Fibroblast of lung (primary cell): ENCODE measurements at regions not wholly inside any gene's neighbourhood (a gene's known extent, or its start where the extent isn't known, plus 50 kb on each side); places are given as distances from the start of the nearest gene placed in this dataset.

Experiments used
- EZH2 ChIP-seq: IDR thresholded peaks from 2 replicates; pipeline ENCODE4 v1.5.1; 2012; ENCODE audit warnings: low read length, control low read depth, mild to moderate bottlenecking; ENCODE audit errors: missing control alignments
- TF ChIP-seq, protein P1 (sequence below), 2 donors: IDR thresholded peaks in 1 of 2; conservative IDR thresholded peaks in 1 of 2; 1 replicate in 1 of 2; 2 replicates in 1 of 2; pipeline ENCODE4 v1.5.1; 2011 to 2012; ENCODE audit warnings: low read length in 2 of 2, control low read depth in 1 of 2, inconsistent platforms in 1 of 2, low read depth in 1 of 2, mild to moderate bottlenecking in 1 of 2

DNA sequence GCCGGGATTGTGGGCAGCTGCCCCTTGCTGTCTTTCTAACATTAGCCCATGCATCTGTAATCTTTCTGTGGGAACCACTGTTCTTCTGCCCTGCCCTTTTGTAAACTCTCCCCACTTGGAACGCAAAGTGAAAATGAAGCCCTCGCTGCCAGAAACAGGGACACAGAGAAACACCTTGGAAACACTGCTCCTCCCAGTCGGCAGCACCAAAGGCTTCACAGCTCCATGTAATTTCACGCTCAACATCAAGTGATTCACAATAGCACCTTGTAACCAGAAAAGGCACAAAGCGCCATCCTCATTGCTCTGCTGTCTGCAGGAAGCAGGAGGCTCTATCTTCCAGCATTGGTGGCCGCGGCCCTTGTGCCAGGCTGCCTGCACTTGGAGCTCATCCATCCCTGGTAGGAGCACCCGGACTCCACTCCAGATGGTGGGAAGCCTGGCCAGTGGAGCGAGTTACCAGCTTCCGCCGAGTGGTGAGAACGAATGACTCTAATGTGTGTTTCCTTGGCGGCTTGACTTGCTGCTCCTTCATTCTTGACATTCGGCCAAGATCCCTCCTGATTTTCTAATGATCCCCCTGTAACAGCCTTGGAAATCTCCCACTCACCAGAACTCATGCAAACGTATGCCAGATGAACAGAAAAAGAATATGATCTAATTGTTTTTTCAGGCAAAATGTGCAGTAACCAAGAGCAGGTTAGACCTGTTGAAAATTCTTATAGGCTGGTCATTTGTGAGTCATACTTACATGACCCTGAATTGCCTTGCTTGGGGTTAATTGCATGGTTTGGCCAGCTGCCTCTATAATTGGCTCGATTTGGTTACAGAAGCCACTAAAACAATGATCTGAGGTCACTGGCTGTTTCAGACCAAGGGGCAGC lies 169.1 kb upstream of the CDYL start:
- TF ChIP-seq, protein P1, sequence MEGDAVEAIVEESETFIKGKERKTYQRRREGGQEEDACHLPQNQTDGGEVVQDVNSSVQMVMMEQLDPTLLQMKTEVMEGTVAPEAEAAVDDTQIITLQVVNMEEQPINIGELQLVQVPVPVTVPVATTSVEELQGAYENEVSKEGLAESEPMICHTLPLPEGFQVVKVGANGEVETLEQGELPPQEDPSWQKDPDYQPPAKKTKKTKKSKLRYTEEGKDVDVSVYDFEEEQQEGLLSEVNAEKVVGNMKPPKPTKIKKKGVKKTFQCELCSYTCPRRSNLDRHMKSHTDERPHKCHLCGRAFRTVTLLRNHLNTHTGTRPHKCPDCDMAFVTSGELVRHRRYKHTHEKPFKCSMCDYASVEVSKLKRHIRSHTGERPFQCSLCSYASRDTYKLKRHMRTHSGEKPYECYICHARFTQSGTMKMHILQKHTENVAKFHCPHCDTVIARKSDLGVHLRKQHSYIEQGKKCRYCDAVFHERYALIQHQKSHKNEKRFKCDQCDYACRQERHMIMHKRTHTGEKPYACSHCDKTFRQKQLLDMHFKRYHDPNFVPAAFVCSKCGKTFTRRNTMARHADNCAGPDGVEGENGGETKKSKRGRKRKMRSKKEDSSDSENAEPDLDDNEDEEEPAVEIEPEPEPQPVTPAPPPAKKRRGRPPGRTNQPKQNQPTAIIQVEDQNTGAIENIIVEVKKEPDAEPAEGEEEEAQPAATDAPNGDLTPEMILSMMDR (conservative IDR thresholded peaks at IDR 0.05 in 1 of 2, IDR thresholded peaks at IDR 0.05 in 1 of 2; ENCODE audit: low read depth in 1 of 2, low read length in 2 of 2), result no peak
- TF ChIP-seq EZH2, result no peak
